ENCODE measurements at regions not wholly inside any gene's neighbourhood (a gene's known extent, or its start where the extent isn't known, plus 50 kb on each side); places are given as distances from the start of the nearest gene placed in this dataset.

DNA sequence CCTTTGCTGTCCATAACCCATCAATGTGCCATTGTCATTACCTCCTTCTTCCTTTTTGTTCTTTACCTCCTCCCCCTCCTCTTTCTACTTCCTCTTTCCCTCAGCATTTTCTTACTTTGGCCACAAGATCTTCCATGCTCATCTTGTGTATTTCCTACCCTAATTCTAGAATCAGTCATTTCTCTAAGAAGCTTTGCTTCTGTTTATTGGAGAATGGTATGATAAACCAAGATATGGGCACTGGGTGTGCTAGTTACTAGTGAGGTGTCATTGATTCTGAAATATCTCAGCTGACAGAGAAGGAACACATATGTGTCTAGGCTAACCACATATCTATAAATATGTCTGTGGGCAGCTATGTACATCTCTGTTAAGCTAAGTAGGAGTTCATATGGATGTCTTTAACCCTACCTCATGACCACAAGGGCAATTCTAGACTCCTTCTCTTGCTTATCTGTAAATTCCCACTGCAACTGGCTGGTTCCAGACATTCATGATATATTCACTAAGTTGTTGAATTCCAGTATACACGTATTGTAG, 2051.3 kb upstream of the CDH9 start:
- H3K9ac ChIP-seq, result no peak overlapping the region
- no peaks in the 10 kb centered on the region for H4K20me1 ChIP-seq (ENCODE audit: insufficient read depth)
- WGBS (ENCODE audit: low lambda C conversion rate), result 13% methylated on average over 1 of the region's 1 CpG
- CTCF ChIA-PET, result no interaction called here
- H3K4me2 ChIP-seq, result no peak overlapping the region
- H2AFZ ChIP-seq (ENCODE audit: low read depth), result no peak overlapping the region
- no peak for DNase-seq
- H3K4me1 ChIP-seq (ENCODE audit: control insufficient read depth in 1 of 2, insufficient read depth in 2 of 2, low read depth in 1 of 2, low read length in 1 of 2), result no peaks in the 10 kb centered on the region
- H3K79me2 ChIP-seq (ENCODE audit: insufficient read depth), result no peaks in the 10 kb centered on the region
- no peak for TF ChIP-seq ELF1 (IDR thresholded peaks at IDR 0.05)
- TF ChIP-seq RAD21 (IDR thresholded peaks at IDR 0.05; ENCODE audit: low read length), result no peak
- TF ChIP-seq RXRA (IDR thresholded peaks at IDR 0.05; ENCODE audit: borderline replicate concordance, low read depth), result no peak
- TF ChIP-seq TAF1 (IDR thresholded peaks at IDR 0.05; ENCODE audit: borderline replicate concordance, low read depth, low read length), result no peak
- TF ChIP-seq NRF1 (IDR thresholded peaks at IDR 0.05; ENCODE audit: low read depth, low read length), result no peak
- no peak for TF ChIP-seq GABPA (IDR thresholded peaks at IDR 0.05; ENCODE audit: low read depth)
- TF ChIP-seq CHD2 (IDR thresholded peaks at IDR 0.05; ENCODE audit: low read length, partially characterized antibody), result no peak
- TF ChIP-seq EP300 (IDR thresholded peaks at IDR 0.05; ENCODE audit: borderline replicate concordance in 1 of 2, low read depth in 1 of 2, low read length in 1 of 2), result no peak
- no peaks in the 10 kb centered on the region for H3K36me3 ChIP-seq (replicated peaks in 1 of 2; ENCODE audit: control insufficient read depth in 1 of 2, insufficient read depth in 2 of 2, low read length in 1 of 2)
- no peaks in the 10 kb centered on the region for H3K9me3 ChIP-seq
- no peak overlapping the region for H3K4me3 ChIP-seq (ENCODE audit: low read depth in 2 of 2, low read length in 1 of 2)
- no peaks in the 10 kb centered on the region for H3F3A ChIP-seq (replicated peaks; ENCODE audit: insufficient read depth)
- no peak overlapping the region for H3K27ac ChIP-seq (ENCODE audit: low read depth in 2 of 2, low read length in 1 of 2)
- no peaks in the 10 kb centered on the region; the same call in 1 of the 2 replicates for H3K9me2 ChIP-seq
- H3K27me3 ChIP-seq (ENCODE audit: insufficient read depth), result no peaks in the 10 kb centered on the region
- POLR2A ChIA-PET, result no interaction called here

DNA sequence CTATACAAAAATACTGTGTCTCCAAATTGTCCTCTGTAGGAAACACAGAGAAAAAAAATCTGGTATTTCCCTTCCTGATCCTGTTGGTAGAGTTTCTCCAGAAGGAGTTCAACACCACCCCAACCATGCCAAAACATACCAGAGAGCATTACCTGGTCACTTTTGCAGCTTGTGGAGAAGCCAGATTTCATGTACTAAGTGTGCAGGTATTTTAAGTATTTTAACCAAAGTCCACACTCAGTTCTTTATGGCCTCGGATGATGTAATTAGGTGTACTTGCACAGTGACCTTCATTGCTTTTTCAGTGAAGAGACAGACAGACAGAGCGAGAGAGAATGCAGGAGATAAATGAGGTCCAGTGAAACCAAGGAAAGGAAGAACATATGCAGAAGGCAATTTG, 2046.8 kb upstream of the CDH9 start:
- Histone ChIP-seq H3K27me3 (ENCODE audit: insufficient read depth) (no peaks in the 10 kb centered on the region), H3K36me3 (replicated peaks in 1 of 2; ENCODE audit: control insufficient read depth in 1 of 2, insufficient read depth in 2 of 2, low read length in 1 of 2) (no peaks in the 10 kb centered on the region), H3K9me3 (no peaks in the 10 kb centered on the region), H3K4me2 (no peak overlapping the region), H3K9ac (no peak overlapping the region), H3F3A (replicated peaks; ENCODE audit: insufficient read depth) (no peaks in the 10 kb centered on the region), H4K20me1 (ENCODE audit: insufficient read depth) (no peaks in the 10 kb centered on the region), H3K9me2 (no peaks in the 10 kb centered on the region), H3K4me3 (ENCODE audit: low read depth in 2 of 2, low read length in 1 of 2) (no peak overlapping the region), H3K79me2 (ENCODE audit: insufficient read depth) (no peaks in the 10 kb centered on the region), H3K27ac (ENCODE audit: low read depth in 2 of 2, low read length in 1 of 2) (no peak overlapping the region), H2AFZ (ENCODE audit: low read depth) (no peak overlapping the region), H3K4me1 (ENCODE audit: control insufficient read depth in 1 of 2, insufficient read depth in 2 of 2, low read depth in 1 of 2, low read length in 1 of 2) (no peaks in the 10 kb centered on the region)
- no peak for DNase-seq
- 2% methylated on average over 2 of the region's 2 CpGs for whole genome bisulfite sequencing (ENCODE audit: low lambda C conversion rate)
- no peak for TF ChIP-seq EP300 (IDR thresholded peaks at IDR 0.05; ENCODE audit: borderline replicate concordance in 1 of 2, low read depth in 1 of 2, low read length in 1 of 2)
- TF ChIP-seq, protein P1, sequence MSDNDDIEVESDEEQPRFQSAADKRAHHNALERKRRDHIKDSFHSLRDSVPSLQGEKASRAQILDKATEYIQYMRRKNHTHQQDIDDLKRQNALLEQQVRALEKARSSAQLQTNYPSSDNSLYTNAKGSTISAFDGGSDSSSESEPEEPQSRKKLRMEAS (IDR thresholded peaks at IDR 0.05; ENCODE audit: low read depth), result no peak
- no peak for TF ChIP-seq RAD21 (IDR thresholded peaks at IDR 0.05; ENCODE audit: low read length)
- TF ChIP-seq, protein P2, sequence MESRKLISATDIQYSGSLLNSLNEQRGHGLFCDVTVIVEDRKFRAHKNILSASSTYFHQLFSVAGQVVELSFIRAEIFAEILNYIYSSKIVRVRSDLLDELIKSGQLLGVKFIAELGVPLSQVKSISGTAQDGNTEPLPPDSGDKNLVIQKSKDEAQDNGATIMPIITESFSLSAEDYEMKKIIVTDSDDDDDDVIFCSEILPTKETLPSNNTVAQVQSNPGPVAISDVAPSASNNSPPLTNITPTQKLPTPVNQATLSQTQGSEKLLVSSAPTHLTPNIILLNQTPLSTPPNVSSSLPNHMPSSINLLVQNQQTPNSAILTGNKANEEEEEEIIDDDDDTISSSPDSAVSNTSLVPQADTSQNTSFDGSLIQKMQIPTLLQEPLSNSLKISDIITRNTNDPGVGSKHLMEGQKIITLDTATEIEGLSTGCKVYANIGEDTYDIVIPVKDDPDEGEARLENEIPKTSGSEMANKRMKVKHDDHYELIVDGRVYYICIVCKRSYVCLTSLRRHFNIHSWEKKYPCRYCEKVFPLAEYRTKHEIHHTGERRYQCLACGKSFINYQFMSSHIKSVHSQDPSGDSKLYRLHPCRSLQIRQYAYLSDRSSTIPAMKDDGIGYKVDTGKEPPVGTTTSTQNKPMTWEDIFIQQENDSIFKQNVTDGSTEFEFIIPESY (IDR thresholded peaks at IDR 0.05; ENCODE audit: borderline replicate concordance, low read depth), result no peak
- no peak for TF ChIP-seq NFIC (IDR thresholded peaks at IDR 0.05; ENCODE audit: borderline replicate concordance)
- TF ChIP-seq, protein P3, sequence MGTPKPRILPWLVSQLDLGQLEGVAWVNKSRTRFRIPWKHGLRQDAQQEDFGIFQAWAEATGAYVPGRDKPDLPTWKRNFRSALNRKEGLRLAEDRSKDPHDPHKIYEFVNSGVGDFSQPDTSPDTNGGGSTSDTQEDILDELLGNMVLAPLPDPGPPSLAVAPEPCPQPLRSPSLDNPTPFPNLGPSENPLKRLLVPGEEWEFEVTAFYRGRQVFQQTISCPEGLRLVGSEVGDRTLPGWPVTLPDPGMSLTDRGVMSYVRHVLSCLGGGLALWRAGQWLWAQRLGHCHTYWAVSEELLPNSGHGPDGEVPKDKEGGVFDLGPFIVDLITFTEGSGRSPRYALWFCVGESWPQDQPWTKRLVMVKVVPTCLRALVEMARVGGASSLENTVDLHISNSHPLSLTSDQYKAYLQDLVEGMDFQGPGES (IDR thresholded peaks at IDR 0.05; ENCODE audit: low read depth, low read length), result no peak
- no peak for TF ChIP-seq TAF1 (IDR thresholded peaks at IDR 0.05; ENCODE audit: borderline replicate concordance, low read depth, low read length)
- TF ChIP-seq NRF1 (IDR thresholded peaks at IDR 0.05; ENCODE audit: low read depth, low read length), result no peak
- no peak for TF ChIP-seq FOSL2 (IDR thresholded peaks at IDR 0.05; ENCODE audit: borderline replicate concordance, low read depth)
- TF ChIP-seq, protein P4, sequence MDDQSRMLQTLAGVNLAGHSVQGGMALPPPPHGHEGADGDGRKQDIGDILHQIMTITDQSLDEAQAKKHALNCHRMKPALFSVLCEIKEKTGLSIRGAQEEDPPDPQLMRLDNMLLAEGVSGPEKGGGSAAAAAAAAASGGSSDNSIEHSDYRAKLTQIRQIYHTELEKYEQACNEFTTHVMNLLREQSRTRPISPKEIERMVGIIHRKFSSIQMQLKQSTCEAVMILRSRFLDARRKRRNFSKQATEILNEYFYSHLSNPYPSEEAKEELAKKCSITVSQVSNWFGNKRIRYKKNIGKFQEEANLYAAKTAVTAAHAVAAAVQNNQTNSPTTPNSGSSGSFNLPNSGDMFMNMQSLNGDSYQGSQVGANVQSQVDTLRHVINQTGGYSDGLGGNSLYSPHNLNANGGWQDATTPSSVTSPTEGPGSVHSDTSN (IDR thresholded peaks at IDR 0.05), result no peak
- TF ChIP-seq MEF2A (IDR thresholded peaks at IDR 0.05; ENCODE audit: borderline replicate concordance, low read depth), result no peak
- no peak for TF ChIP-seq FOXJ3 (CRISPR knock-in tag; IDR thresholded peaks at IDR 0.05)
- TF ChIP-seq SIN3A (IDR thresholded peaks at IDR 0.05; ENCODE audit: borderline replicate concordance, low read depth, low read length), result no peak
- no peak for TF ChIP-seq JUND (IDR thresholded peaks at IDR 0.05)
- TF ChIP-seq GABPA (IDR thresholded peaks at IDR 0.05; ENCODE audit: low read depth), result no peak
- TF ChIP-seq RFX5 (IDR thresholded peaks at IDR 0.05; ENCODE audit: low read length), result no peak
- no peak for TF ChIP-seq TEAD4 (IDR thresholded peaks at IDR 0.05; ENCODE audit: borderline replicate concordance, insufficient read depth)
- TF ChIP-seq, protein P5, sequence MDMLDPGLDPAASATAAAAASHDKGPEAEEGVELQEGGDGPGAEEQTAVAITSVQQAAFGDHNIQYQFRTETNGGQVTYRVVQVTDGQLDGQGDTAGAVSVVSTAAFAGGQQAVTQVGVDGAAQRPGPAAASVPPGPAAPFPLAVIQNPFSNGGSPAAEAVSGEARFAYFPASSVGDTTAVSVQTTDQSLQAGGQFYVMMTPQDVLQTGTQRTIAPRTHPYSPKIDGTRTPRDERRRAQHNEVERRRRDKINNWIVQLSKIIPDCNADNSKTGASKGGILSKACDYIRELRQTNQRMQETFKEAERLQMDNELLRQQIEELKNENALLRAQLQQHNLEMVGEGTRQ (IDR thresholded peaks at IDR 0.05; ENCODE audit: borderline replicate concordance, low read depth, low read length), result no peak
- no peak for TF ChIP-seq POLR2AphosphoS5 (IDR thresholded peaks at IDR 0.05; ENCODE audit: low read depth, low read length)
- TF ChIP-seq, protein P6, sequence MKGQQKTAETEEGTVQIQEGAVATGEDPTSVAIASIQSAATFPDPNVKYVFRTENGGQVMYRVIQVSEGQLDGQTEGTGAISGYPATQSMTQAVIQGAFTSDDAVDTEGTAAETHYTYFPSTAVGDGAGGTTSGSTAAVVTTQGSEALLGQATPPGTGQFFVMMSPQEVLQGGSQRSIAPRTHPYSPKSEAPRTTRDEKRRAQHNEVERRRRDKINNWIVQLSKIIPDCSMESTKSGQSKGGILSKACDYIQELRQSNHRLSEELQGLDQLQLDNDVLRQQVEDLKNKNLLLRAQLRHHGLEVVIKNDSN (IDR thresholded peaks at IDR 0.05; ENCODE audit: borderline replicate concordance, low read depth), result no peak
- CTCF ChIA-PET, result no interaction called here
- POLR2A ChIA-PET, result no interaction called here

All from SK-N-SH (cell line).